NCI-H446 (cell line): ENCODE measurements at regions not wholly inside any gene's neighbourhood (a gene's known extent, or its start where the extent isn't known, plus 50 kb on each side); places are given as distances from the start of the nearest gene placed in this dataset.

Source experiments
- DNase-seq, 2 experiments: peaks; one replicate each; lab custom pipeline; 2025; lab: John Stamatoyannopoulos, UW

GRCh38 chr3:31004025-31004678 is 109.7 kb upstream of the GADL1 start:
- DNase-seq = no peak

- no peak for DNase-seq
Measured at GRCh38 chr3:31008994-31009393, 114.5 kb upstream of the GADL1 start.

GRCh38 chr3:31009881-31010280 is 115.4 kb upstream of the GADL1 start:
- DNase-seq = no peak

- DNase-seq = no peak
Measured at GRCh38 chr3:31010491-31010890, 116.0 kb upstream of the GADL1 start.

- no peak for DNase-seq
Measured at GRCh38 chr3:31011380-31011779, 116.9 kb upstream of the GADL1 start.

GRCh38 chr3:31013090-31013489 is 118.6 kb upstream of the GADL1 start:
- no peak for DNase-seq

GRCh38 chr3:31013843-31014242 is 119.4 kb upstream of the GADL1 start:
- DNase-seq = no peak

- DNase-seq = no peak
Measured at GRCh38 chr3:31014317-31015040, 120.0 kb upstream of the GADL1 start.

- no peak for DNase-seq
Measured at GRCh38 chr3:31016196-31016595, 121.7 kb upstream of the GADL1 start.

- DNase-seq = peak in 1 of 2 experiments; percentile 22
Measured at GRCh38 chr3:31022716-31023115, 128.3 kb upstream of the GADL1 start.

- DNase-seq = no peak
Measured at GRCh38 chr3:31025541-31025940, 131.1 kb upstream of the GADL1 start.

GRCh38 chr3:31027191-31027761 is 132.8 kb upstream of the GADL1 start:
- no peak for DNase-seq

- no peak for DNase-seq
Measured at GRCh38 chr3:31027914-31028313, 133.5 kb upstream of the GADL1 start.

- no peak for DNase-seq
Measured at GRCh38 chr3:31028766-31029165, 134.3 kb upstream of the GADL1 start.

- no peak for DNase-seq
Measured at GRCh38 chr3:31029706-31030105, 135.2 kb upstream of the GADL1 start.

- DNase-seq = no peak
Measured at GRCh38 chr3:31035681-31036080, 141.2 kb upstream of the GADL1 start.

GRCh38 chr3:31038086-31038739 is 143.8 kb upstream of the GADL1 start:
- no peak for DNase-seq

GRCh38 chr3:31039145-31039544 is 144.7 kb upstream of the GADL1 start:
- no peak for DNase-seq

GRCh38 chr3:31041161-31041978 is 146.9 kb upstream of the GADL1 start:
- DNase-seq = no peak

- no peak for DNase-seq
Measured at GRCh38 chr3:31043184-31043819, 148.8 kb upstream of the GADL1 start.

GRCh38 chr3:31047673-31048072 is 153.2 kb upstream of the GADL1 start:
- DNase-seq = no peak

- DNase-seq = no peak
Measured at GRCh38 chr3:31048143-31048542, 153.7 kb upstream of the GADL1 start.
